ENCODE measurements at regions not wholly inside any gene's neighbourhood (a gene's known extent, or its start where the extent isn't known, plus 50 kb on each side); places are given as distances from the start of the nearest gene placed in this dataset.

DNA sequence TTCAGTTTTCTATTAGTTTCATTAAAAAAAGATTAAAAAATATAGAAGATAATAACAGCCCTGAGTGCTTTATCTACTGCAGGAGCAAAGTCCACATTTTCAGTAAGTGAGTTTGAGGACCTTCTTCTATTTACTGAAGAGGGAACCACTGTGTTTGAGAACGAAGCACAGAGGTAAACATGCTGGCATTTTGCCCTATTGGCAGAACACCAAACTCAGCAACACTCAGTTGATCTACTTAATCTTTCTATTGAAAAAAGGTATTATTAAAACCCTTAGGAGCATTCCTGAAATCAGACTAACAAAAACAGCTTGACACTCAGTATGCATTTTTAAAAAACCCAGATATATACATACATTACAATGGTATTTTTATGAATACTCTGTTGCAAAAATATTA is 1496.7 kb downstream of the TECRL start:
- Mint-ChIP-seq H3K4me3 (no peak overlapping the region), H3K27me3 (ENCODE audit: insufficient read depth) (no peaks in the 10 kb centered on the region), H3K27ac (no peak overlapping the region), H3K4me1 (no peaks in the 10 kb centered on the region), H3K36me3 (ENCODE audit: low read depth) (no peaks in the 10 kb centered on the region), H3K9me3 (no peaks in the 10 kb centered on the region)
- 92% methylated on average over 1 of the region's 1 CpG; no CpG with 5 or more reads in 1 of the 2 experiments for WGBS, 2 experiments (ENCODE audit: insufficient coverage in 1 of 2, insufficient read length in 1 of 2)
- no peaks in the 10 kb centered on the region for H3K4me1 ChIP-seq (ENCODE audit: control insufficient read depth, insufficient read depth, low read length)
- H3K9ac ChIP-seq (ENCODE audit: extremely low read depth, low read length, poor library complexity, severe bottlenecking): no peak overlapping the region
- H3K9me3 ChIP-seq (ENCODE audit: control insufficient read depth, low read length): no peaks in the 10 kb centered on the region
- no peak for DNase-seq
- no peaks in the 10 kb centered on the region for H3K36me3 ChIP-seq (ENCODE audit: control insufficient read depth, insufficient read depth, low read length)
- H3K4me3 ChIP-seq (ENCODE audit: low read length): no peak overlapping the region
- H3K27ac ChIP-seq (ENCODE audit: low read depth, low read length): no peak overlapping the region
- no peaks in the 10 kb centered on the region for H3K27me3 ChIP-seq (ENCODE audit: control insufficient read depth, insufficient read depth, low read length, poor library complexity, severe bottlenecking)
- TF ChIP-seq, protein P1, sequence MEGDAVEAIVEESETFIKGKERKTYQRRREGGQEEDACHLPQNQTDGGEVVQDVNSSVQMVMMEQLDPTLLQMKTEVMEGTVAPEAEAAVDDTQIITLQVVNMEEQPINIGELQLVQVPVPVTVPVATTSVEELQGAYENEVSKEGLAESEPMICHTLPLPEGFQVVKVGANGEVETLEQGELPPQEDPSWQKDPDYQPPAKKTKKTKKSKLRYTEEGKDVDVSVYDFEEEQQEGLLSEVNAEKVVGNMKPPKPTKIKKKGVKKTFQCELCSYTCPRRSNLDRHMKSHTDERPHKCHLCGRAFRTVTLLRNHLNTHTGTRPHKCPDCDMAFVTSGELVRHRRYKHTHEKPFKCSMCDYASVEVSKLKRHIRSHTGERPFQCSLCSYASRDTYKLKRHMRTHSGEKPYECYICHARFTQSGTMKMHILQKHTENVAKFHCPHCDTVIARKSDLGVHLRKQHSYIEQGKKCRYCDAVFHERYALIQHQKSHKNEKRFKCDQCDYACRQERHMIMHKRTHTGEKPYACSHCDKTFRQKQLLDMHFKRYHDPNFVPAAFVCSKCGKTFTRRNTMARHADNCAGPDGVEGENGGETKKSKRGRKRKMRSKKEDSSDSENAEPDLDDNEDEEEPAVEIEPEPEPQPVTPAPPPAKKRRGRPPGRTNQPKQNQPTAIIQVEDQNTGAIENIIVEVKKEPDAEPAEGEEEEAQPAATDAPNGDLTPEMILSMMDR (conservative IDR thresholded peaks at IDR 0.05): no peak

DNA sequence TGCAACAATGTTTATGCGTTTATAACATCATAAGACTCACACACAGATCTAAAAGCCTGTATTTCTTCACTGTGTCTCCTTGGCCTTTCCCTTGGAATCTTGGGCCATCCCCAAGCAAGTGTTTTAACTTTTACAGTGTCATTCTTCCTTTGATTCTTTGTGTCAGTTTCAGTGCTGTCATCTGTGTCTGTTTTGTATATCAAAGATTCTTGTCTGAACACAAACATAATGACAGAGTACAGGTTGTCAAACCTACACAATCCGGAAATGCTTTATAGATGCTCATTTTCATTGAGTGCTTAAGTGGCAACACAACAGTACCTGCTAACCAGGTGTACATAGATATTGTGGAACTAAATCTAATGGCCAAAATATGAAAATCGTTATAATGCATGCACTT is 1500.0 kb downstream of the TECRL start:
- H3K4me3 ChIP-seq (ENCODE audit: low read length): no peak overlapping the region
- H3K9me3 Mint-ChIP-seq: no peaks in the 10 kb centered on the region
- no peaks in the 10 kb centered on the region for H3K9me3 ChIP-seq (ENCODE audit: control insufficient read depth, low read length)
- no peak overlapping the region for H3K4me3 Mint-ChIP-seq
- H3K4me1 Mint-ChIP-seq: no peaks in the 10 kb centered on the region
- H3K36me3 ChIP-seq (ENCODE audit: control insufficient read depth, insufficient read depth, low read length): no peaks in the 10 kb centered on the region
- no peak for DNase-seq
- TF ChIP-seq, protein P1 (conservative IDR thresholded peaks at IDR 0.05): no peak
- H3K4me1 ChIP-seq (ENCODE audit: control insufficient read depth, insufficient read depth, low read length): no peaks in the 10 kb centered on the region
- H3K27ac Mint-ChIP-seq: no peak overlapping the region
- no peaks in the 10 kb centered on the region for H3K27me3 ChIP-seq (ENCODE audit: control insufficient read depth, insufficient read depth, low read length, poor library complexity, severe bottlenecking)
- H3K27me3 Mint-ChIP-seq (ENCODE audit: insufficient read depth): no peaks in the 10 kb centered on the region
- 92 to 100% methylated on average over 1 to 2 of the region's 3 CpGs for WGBS, 2 experiments (ENCODE audit: insufficient coverage in 1 of 2, insufficient read length in 1 of 2)
- H3K36me3 Mint-ChIP-seq (ENCODE audit: low read depth): no peaks in the 10 kb centered on the region
- no peak overlapping the region for H3K9ac ChIP-seq (ENCODE audit: extremely low read depth, low read length, poor library complexity, severe bottlenecking)
- H3K27ac ChIP-seq (ENCODE audit: low read depth, low read length): no peak overlapping the region

DNA sequence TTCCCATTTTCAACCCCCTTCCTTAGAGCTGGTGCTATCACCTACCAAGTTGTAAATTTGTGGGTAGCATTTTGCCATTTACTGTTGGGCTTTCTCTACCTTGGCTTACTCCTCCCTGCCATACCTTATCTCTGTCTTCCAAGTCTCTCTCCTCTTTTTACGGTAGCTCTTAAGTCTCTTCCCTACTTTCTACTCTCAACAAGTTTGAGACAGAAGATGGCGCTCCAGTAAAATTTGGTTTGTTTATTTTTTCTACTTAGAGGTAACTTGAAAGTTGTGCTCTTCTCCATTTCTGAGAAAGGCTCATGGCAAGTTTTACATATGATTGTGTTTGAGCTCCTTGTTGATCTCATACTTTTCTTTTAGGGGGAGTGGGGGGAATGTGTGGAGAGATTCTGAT is 1508.1 kb downstream of the TECRL start:
- H3K27me3 Mint-ChIP-seq (ENCODE audit: insufficient read depth): no peaks in the 10 kb centered on the region
- no peak for DNase-seq
- Histone ChIP-seq H3K27me3 (ENCODE audit: control insufficient read depth, insufficient read depth, low read length, poor library complexity, severe bottlenecking) (no peaks in the 10 kb centered on the region), H3K9me3 (ENCODE audit: control insufficient read depth, low read length) (peaks cover 17% of the 10 kb centered on the region), H3K27ac (ENCODE audit: low read depth, low read length) (no peak overlapping the region), H3K4me1 (ENCODE audit: control insufficient read depth, insufficient read depth, low read length) (no peaks in the 10 kb centered on the region), H3K36me3 (ENCODE audit: control insufficient read depth, insufficient read depth, low read length) (no peaks in the 10 kb centered on the region), H3K4me3 (ENCODE audit: low read length) (no peak overlapping the region), H3K9ac (ENCODE audit: extremely low read depth, low read length, poor library complexity, severe bottlenecking) (no peak overlapping the region)
- no peak overlapping the region for H3K4me3 Mint-ChIP-seq
- no peak overlapping the region for H3K27ac Mint-ChIP-seq
- WGBS, 2 experiments (ENCODE audit: insufficient coverage in 1 of 2, insufficient read length in 1 of 2): 60% methylated on average over 2 of the region's 2 CpGs; no CpG with 5 or more reads in 1 of the 2 experiments
- H3K36me3 Mint-ChIP-seq (ENCODE audit: low read depth): no peaks in the 10 kb centered on the region
- peaks cover 4% of the 10 kb centered on the region for H3K4me1 Mint-ChIP-seq
- TF ChIP-seq, protein P1 (conservative IDR thresholded peaks at IDR 0.05): peak; percentile 58
- no peaks in the 10 kb centered on the region for H3K9me3 Mint-ChIP-seq
